ENCODE measurements at regions not wholly inside any gene's neighbourhood (a gene's known extent, or its start where the extent isn't known, plus 50 kb on each side); places are given as distances from the start of the nearest gene placed in this dataset.

- TF ChIP-seq ZFP3 (CRISPR knock-in tag; IDR thresholded peaks at IDR 0.05) (no peak), PATZ1 (CRISPR knock-in tag; IDR thresholded peaks at IDR 0.05; ENCODE audit: borderline replicate concordance) (no peak), ZC3H10 (CRISPR knock-in tag; IDR thresholded peaks at IDR 0.05) (no peak), ZNF565 (CRISPR knock-in tag; conservative IDR thresholded peaks at IDR 0.05; ENCODE audit: low read depth) (no peak), TOX (CRISPR knock-in tag; IDR thresholded peaks at IDR 0.05; ENCODE audit: borderline replicate concordance) (no peak), PPARA (CRISPR knock-in tag; IDR thresholded peaks at IDR 0.05; ENCODE audit: borderline replicate concordance) (no peak), ZFP30 (CRISPR knock-in tag; IDR thresholded peaks at IDR 0.05) (no peak), TCF4 (CRISPR knock-in tag; IDR thresholded peaks at IDR 0.05; ENCODE audit: borderline replicate concordance) (no peak), ESRRG (CRISPR knock-in tag; IDR thresholded peaks at IDR 0.05) (no peak), CSDC2 (CRISPR knock-in tag; IDR thresholded peaks at IDR 0.05) (no peak), BACH2 (CRISPR knock-in tag; IDR thresholded peaks at IDR 0.05; ENCODE audit: borderline replicate concordance) (no peak)
Measured at GRCh38 chr15:92706201-92706600, 50.6 kb upstream of the FAM174B start.

Data from SK-N-SH treated with all-trans-retinoic acid at 6 μM for 48 hours (cell line).